ENCODE measurements at regions not wholly inside any gene's neighbourhood (a gene's known extent, or its start where the extent isn't known, plus 50 kb on each side); places are given as distances from the start of the nearest gene placed in this dataset.

- Histone ChIP-seq H3K27me3 (ENCODE audit: insufficient read depth, poor library complexity, severe bottlenecking) (peaks cover 39% of the 10 kb centered on the region), H3K4me3 (replicated peaks; ENCODE audit: insufficient read depth, low read length) (no peak overlapping the region), H3K27ac (replicated peaks) (no peak overlapping the region)
- TF ChIP-seq POLR2AphosphoS5 (IDR thresholded peaks at IDR 0.05; ENCODE audit: low read depth) = no peak
- TF ChIP-seq GABPA (IDR thresholded peaks at IDR 0.05; ENCODE audit: low read depth) = no peak
- TF ChIP-seq SPI1 (IDR thresholded peaks at IDR 0.05; ENCODE audit: borderline replicate concordance, low read depth) = no peak
- DNase-seq (ENCODE audit: low read depth in 1 of 2, low spot score in 1 of 2) = no peak
Measured at GRCh38 chr18:76208678-76209306, 286.2 kb downstream of the ZNF516 start.

GRCh38 chr18:76205906-76206305 lies 289.1 kb downstream of the ZNF516 start:
- Histone ChIP-seq H3K4me3 (replicated peaks; ENCODE audit: insufficient read depth, low read length) (no peak overlapping the region), H3K27ac (replicated peaks) (no peak overlapping the region), H3K27me3 (ENCODE audit: insufficient read depth, poor library complexity, severe bottlenecking) (peaks cover 22% of the 10 kb centered on the region)
- no peak for DNase-seq (ENCODE audit: low read depth in 1 of 2, low spot score in 1 of 2)
- TF ChIP-seq REST (IDR thresholded peaks at IDR 0.05; ENCODE audit: insufficient replicate concordance, low read depth) = no peak
- no peak for TF ChIP-seq SPI1 (IDR thresholded peaks at IDR 0.05; ENCODE audit: borderline replicate concordance, low read depth)
- no peak for TF ChIP-seq GABPA (IDR thresholded peaks at IDR 0.05; ENCODE audit: low read depth)
- TF ChIP-seq CTCF (IDR thresholded peaks at IDR 0.05; ENCODE audit: insufficient read depth, low read length) = no peak
- no peak for TF ChIP-seq POLR2AphosphoS5 (IDR thresholded peaks at IDR 0.05; ENCODE audit: low read depth)

- no peak for TF ChIP-seq REST (IDR thresholded peaks at IDR 0.05; ENCODE audit: insufficient replicate concordance, low read depth)
- no peak for TF ChIP-seq CTCF (IDR thresholded peaks at IDR 0.05; ENCODE audit: insufficient read depth, low read length)
- TF ChIP-seq GABPA (IDR thresholded peaks at IDR 0.05; ENCODE audit: low read depth) = no peak
- TF ChIP-seq POLR2AphosphoS5 (IDR thresholded peaks at IDR 0.05; ENCODE audit: low read depth) = no peak
- no peak for TF ChIP-seq SPI1 (IDR thresholded peaks at IDR 0.05; ENCODE audit: borderline replicate concordance, low read depth)
- H3K27ac ChIP-seq (replicated peaks) = no peak overlapping the region
Measured at GRCh38 chr18:76203552-76203951, 291.5 kb downstream of the ZNF516 start.

GRCh38 chr18:76202322-76202721 lies 292.7 kb downstream of the ZNF516 start:
- no peak for TF ChIP-seq GABPA (IDR thresholded peaks at IDR 0.05; ENCODE audit: low read depth)
- TF ChIP-seq POLR2AphosphoS5 (IDR thresholded peaks at IDR 0.05; ENCODE audit: low read depth) = no peak
- TF ChIP-seq CTCF (IDR thresholded peaks at IDR 0.05; ENCODE audit: insufficient read depth, low read length) = no peak
- Histone ChIP-seq H3K27ac (replicated peaks) (no peak overlapping the region), H3K27me3 (ENCODE audit: insufficient read depth, poor library complexity, severe bottlenecking) (no peaks in the 10 kb centered on the region), H3K4me3 (replicated peaks; ENCODE audit: insufficient read depth, low read length) (no peak overlapping the region)
- DNase-seq (ENCODE audit: low read depth in 1 of 2, low spot score in 1 of 2) = no peak

More at GRCh38 chr18:76203552-76203951, 291.5 kb downstream of the ZNF516 start:
- DNase-seq (ENCODE audit: low read depth in 1 of 2, low spot score in 1 of 2) = no peak
- Histone ChIP-seq H3K27me3 (ENCODE audit: insufficient read depth, poor library complexity, severe bottlenecking) (peaks cover 6% of the 10 kb centered on the region), H3K4me3 (replicated peaks; ENCODE audit: insufficient read depth, low read length) (no peak overlapping the region)

All from HL-60 (cell line).